ENCODE measurements at regions not wholly inside any gene's neighbourhood (a gene's known extent, or its start where the extent isn't known, plus 50 kb on each side); places are given as distances from the start of the nearest gene placed in this dataset.

GRCh38 chr1:194118086-194118485 is 931.7 kb upstream of the B3GALT2 start:
- Histone ChIP-seq H3K14ac (ENCODE audit: low read length) (no peak overlapping the region), H3K4ac (ENCODE audit: low read depth, low read length) (no peak overlapping the region), H3K27ac (ENCODE audit: low read depth, low read length) (no peak overlapping the region), H2AFZ (ENCODE audit: insufficient read depth, low read length, poor library complexity) (no peak overlapping the region), H3K4me3 (ENCODE audit: low read depth, low read length) (no peak overlapping the region), H3K79me1 (ENCODE audit: low read length) (no peaks in the 10 kb centered on the region), H3K23ac (ENCODE audit: low read length) (no peak overlapping the region), H4K91ac (ENCODE audit: low read depth, low read length) (no peak overlapping the region), H2BK120ac (ENCODE audit: insufficient read depth, low read length, poor library complexity) (no peak overlapping the region), H2AK5ac (ENCODE audit: low read length) (no peak overlapping the region), H3K79me2 (ENCODE audit: control insufficient read depth, insufficient read depth, low read length, poor library complexity) (no peaks in the 10 kb centered on the region), H4K12ac (ENCODE audit: low read depth, low read length) (no peak overlapping the region), H3K4me2 (ENCODE audit: low read length) (no peak overlapping the region), H3K4me1 (ENCODE audit: control insufficient read depth in 1 of 2, insufficient read depth in 2 of 2, low read length in 2 of 2) (no peaks in the 10 kb centered on the region), H3K27me3 (ENCODE audit: insufficient read depth, low read length) (no peaks in the 10 kb centered on the region), H3K9ac (ENCODE audit: low read length) (no peak overlapping the region), H3K18ac (ENCODE audit: low read length) (no peak overlapping the region), H2BK5ac (ENCODE audit: low read depth, low read length, poor library complexity) (no peak overlapping the region), H3K36me3 (ENCODE audit: control insufficient read depth in 1 of 2, insufficient read depth in 2 of 2, low read length in 2 of 2) (no peaks in the 10 kb centered on the region), H3K9me3 (ENCODE audit: insufficient read depth, low read depth, low read length) (no peaks in the 10 kb centered on the region), H4K8ac (ENCODE audit: low read depth, low read length) (no peak overlapping the region), H2BK12ac (ENCODE audit: low read length) (no peak overlapping the region)
- DNase-seq, result no peak
- WGBS (ENCODE audit: extremely low coverage, insufficient coverage, insufficient read length), result no CpG with 5 or more reads among the region's 22 CpGs

GRCh38 chr1:194117582-194117981 is 931.2 kb upstream of the B3GALT2 start:
- Histone ChIP-seq H3K79me1 (ENCODE audit: low read length) (no peaks in the 10 kb centered on the region), H4K91ac (ENCODE audit: low read depth, low read length) (no peak overlapping the region), H4K8ac (ENCODE audit: low read depth, low read length) (no peak overlapping the region), H3K36me3 (ENCODE audit: control insufficient read depth in 1 of 2, insufficient read depth in 2 of 2, low read length in 2 of 2) (no peaks in the 10 kb centered on the region), H3K23ac (ENCODE audit: low read length) (no peak overlapping the region), H2BK12ac (ENCODE audit: low read length) (no peak overlapping the region), H2BK5ac (ENCODE audit: low read depth, low read length, poor library complexity) (no peak overlapping the region), H3K9me3 (ENCODE audit: insufficient read depth, low read depth, low read length) (no peaks in the 10 kb centered on the region), H3K4me1 (ENCODE audit: control insufficient read depth in 1 of 2, insufficient read depth in 2 of 2, low read length in 2 of 2) (no peaks in the 10 kb centered on the region), H3K4me3 (ENCODE audit: low read depth, low read length) (no peak overlapping the region), H3K4ac (ENCODE audit: low read depth, low read length) (no peak overlapping the region), H2AK5ac (ENCODE audit: low read length) (no peak overlapping the region), H4K12ac (ENCODE audit: low read depth, low read length) (no peak overlapping the region), H3K27ac (ENCODE audit: low read depth, low read length) (no peak overlapping the region), H3K79me2 (ENCODE audit: control insufficient read depth, insufficient read depth, low read length, poor library complexity) (no peaks in the 10 kb centered on the region), H3K27me3 (ENCODE audit: insufficient read depth, low read length) (no peaks in the 10 kb centered on the region), H3K4me2 (ENCODE audit: low read length) (no peak overlapping the region), H3K14ac (ENCODE audit: low read length) (no peak overlapping the region), H3K18ac (ENCODE audit: low read length) (no peak overlapping the region), H2AFZ (ENCODE audit: insufficient read depth, low read length, poor library complexity) (no peak overlapping the region), H2BK120ac (ENCODE audit: insufficient read depth, low read length, poor library complexity) (no peak overlapping the region), H3K9ac (ENCODE audit: low read length) (no peak overlapping the region)
- WGBS (ENCODE audit: extremely low coverage, insufficient coverage, insufficient read length), result no CpG with 5 or more reads among the region's 8 CpGs
- peak; percentile 8 to 11 for DNase-seq

GRCh38 chr1:194114288-194114687 is 927.9 kb upstream of the B3GALT2 start:
- no peaks in the 10 kb centered on the region for H3K4me1 ChIP-seq (ENCODE audit: control insufficient read depth in 1 of 2, insufficient read depth in 2 of 2, low read length in 2 of 2)
- no peak overlapping the region for H4K12ac ChIP-seq (ENCODE audit: low read depth, low read length)
- H2BK5ac ChIP-seq (ENCODE audit: low read depth, low read length, poor library complexity), result no peak overlapping the region
- no peaks in the 10 kb centered on the region for H3K79me1 ChIP-seq (ENCODE audit: low read length)
- H3K4ac ChIP-seq (ENCODE audit: low read depth, low read length), result no peak overlapping the region
- no peak overlapping the region for H3K18ac ChIP-seq (ENCODE audit: low read length)
- DNase-seq, result no peak
- H2BK12ac ChIP-seq (ENCODE audit: low read length), result no peak overlapping the region
- no CpG with 5 or more reads among the region's 3 CpGs for WGBS (ENCODE audit: extremely low coverage, insufficient coverage, insufficient read length)
- no peak overlapping the region for H4K91ac ChIP-seq (ENCODE audit: low read depth, low read length)
- no peak overlapping the region for H2BK120ac ChIP-seq (ENCODE audit: insufficient read depth, low read length, poor library complexity)
- no peak overlapping the region for H2AFZ ChIP-seq (ENCODE audit: insufficient read depth, low read length, poor library complexity)
- H3K27ac ChIP-seq (ENCODE audit: low read depth, low read length), result no peak overlapping the region
- H3K23ac ChIP-seq (ENCODE audit: low read length), result no peak overlapping the region
- no peak overlapping the region for H3K4me2 ChIP-seq (ENCODE audit: low read length)
- no peak overlapping the region for H3K14ac ChIP-seq (ENCODE audit: low read length)
- H3K27me3 ChIP-seq (ENCODE audit: insufficient read depth, low read length), result no peaks in the 10 kb centered on the region
- no peak overlapping the region for H3K9ac ChIP-seq (ENCODE audit: low read length)
- no peak overlapping the region for H2AK5ac ChIP-seq (ENCODE audit: low read length)
- no peak overlapping the region for H4K8ac ChIP-seq (ENCODE audit: low read depth, low read length)
- H3K4me3 ChIP-seq (ENCODE audit: low read depth, low read length), result no peak overlapping the region
- H3K79me2 ChIP-seq (ENCODE audit: control insufficient read depth, insufficient read depth, low read length, poor library complexity), result no peaks in the 10 kb centered on the region
- H3K36me3 ChIP-seq (ENCODE audit: control insufficient read depth in 1 of 2, insufficient read depth in 2 of 2, low read length in 2 of 2), result no peaks in the 10 kb centered on the region
- no peaks in the 10 kb centered on the region for H3K9me3 ChIP-seq (ENCODE audit: insufficient read depth, low read depth, low read length)

- Histone ChIP-seq H2AFZ (ENCODE audit: insufficient read depth, low read length, poor library complexity) (no peak overlapping the region), H3K79me1 (ENCODE audit: low read length) (no peaks in the 10 kb centered on the region), H2BK5ac (ENCODE audit: low read depth, low read length, poor library complexity) (no peak overlapping the region), H2BK120ac (ENCODE audit: insufficient read depth, low read length, poor library complexity) (no peak overlapping the region), H3K18ac (ENCODE audit: low read length) (no peak overlapping the region), H3K4me1 (ENCODE audit: control insufficient read depth in 1 of 2, insufficient read depth in 2 of 2, low read length in 2 of 2) (no peaks in the 10 kb centered on the region), H3K14ac (ENCODE audit: low read length) (no peak overlapping the region), H3K4ac (ENCODE audit: low read depth, low read length) (no peak overlapping the region), H3K27me3 (ENCODE audit: insufficient read depth, low read length) (no peaks in the 10 kb centered on the region), H4K91ac (ENCODE audit: low read depth, low read length) (no peak overlapping the region), H3K9ac (ENCODE audit: low read length) (no peak overlapping the region), H2AK5ac (ENCODE audit: low read length) (no peak overlapping the region), H3K4me2 (ENCODE audit: low read length) (no peak overlapping the region), H3K79me2 (ENCODE audit: control insufficient read depth, insufficient read depth, low read length, poor library complexity) (no peaks in the 10 kb centered on the region), H3K23ac (ENCODE audit: low read length) (no peak overlapping the region), H4K12ac (ENCODE audit: low read depth, low read length) (no peak overlapping the region), H4K8ac (ENCODE audit: low read depth, low read length) (no peak overlapping the region), H3K4me3 (ENCODE audit: low read depth, low read length) (no peak overlapping the region), H2BK12ac (ENCODE audit: low read length) (no peak overlapping the region), H3K36me3 (ENCODE audit: control insufficient read depth in 1 of 2, insufficient read depth in 2 of 2, low read length in 2 of 2) (no peaks in the 10 kb centered on the region), H3K27ac (ENCODE audit: low read depth, low read length) (no peak overlapping the region), H3K9me3 (ENCODE audit: insufficient read depth, low read depth, low read length) (no peaks in the 10 kb centered on the region)
- no CpG with 5 or more reads among the region's 2 CpGs for WGBS (ENCODE audit: extremely low coverage, insufficient coverage, insufficient read length)
- DNase-seq, result peak; percentile 25 to 59
Observed at GRCh38 chr1:194105381-194105780, 919.0 kb upstream of the B3GALT2 start.
